GM18519 (cell line): ENCODE measurements at regions not wholly inside any gene's neighbourhood (a gene's known extent, or its start where the extent isn't known, plus 50 kb on each side); places are given as distances from the start of the nearest gene placed in this dataset.

Experiments used
- ATAC-seq: cut with Tn5 transposase; IDR thresholded peaks from one replicate; pipeline ENCODE4 v1.9.1; 2021; ENCODE audit warnings: mild to moderate bottlenecking, moderate library complexity; ENCODE audit not compliant: unreplicated experiment, low FRiP score

DNA sequence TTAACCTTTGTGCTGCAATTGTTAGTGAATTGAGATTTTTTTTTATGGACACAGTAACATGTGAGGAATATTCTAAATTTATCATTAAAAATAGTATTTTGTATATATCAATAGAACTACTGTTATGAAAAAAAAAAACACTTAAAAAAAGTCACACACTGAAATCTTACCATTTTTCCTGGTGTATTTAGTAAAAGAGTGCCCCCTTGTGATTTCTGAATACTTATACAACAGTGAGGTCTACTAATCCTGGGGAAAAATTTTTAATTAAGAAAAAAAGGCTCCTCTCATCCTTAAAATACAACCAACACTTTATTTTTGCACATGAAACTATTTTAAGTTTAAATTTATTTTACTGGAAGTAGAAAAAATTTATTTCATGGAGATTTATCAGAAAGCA, 56.4 kb upstream of the SPOCK3 start:
- ATAC-seq = no peak

DNA sequence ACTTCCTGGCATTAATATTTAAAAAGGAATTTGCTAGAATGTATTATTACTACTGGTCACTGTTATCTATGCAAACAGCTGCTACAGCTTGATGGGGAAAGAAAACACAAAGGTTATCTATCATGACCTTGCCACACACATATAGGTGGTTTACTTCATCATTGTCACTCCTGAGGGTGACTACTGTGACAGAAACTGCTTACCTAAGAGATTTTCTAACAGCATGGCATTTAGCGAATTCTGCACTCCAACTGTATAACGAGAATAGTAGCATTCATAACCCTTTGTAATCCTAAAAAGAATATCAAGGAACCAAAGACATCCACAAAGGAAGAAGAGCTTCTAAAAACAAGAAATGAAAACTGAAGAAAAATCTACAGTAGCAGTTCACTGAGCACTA, 74.6 kb upstream of the SPOCK3 start:
- no peak for ATAC-seq

DNA sequence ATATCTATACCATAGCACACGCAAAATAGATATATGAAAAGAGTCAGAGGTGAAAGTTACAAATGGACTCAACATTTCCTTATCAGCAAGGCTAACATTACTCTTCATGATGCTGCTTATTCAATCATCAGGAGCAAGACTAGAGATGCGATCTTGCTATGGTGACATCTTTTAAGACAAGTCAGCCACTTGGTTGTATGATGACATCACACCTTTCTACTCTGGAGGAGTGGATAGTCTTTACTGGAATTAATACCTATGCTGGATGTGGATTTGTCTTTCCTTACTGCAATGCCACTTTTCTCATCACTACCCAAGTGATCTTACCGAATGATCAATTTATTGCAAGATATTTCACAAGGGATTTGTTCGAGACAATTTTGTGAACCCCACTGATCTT, 87.0 kb upstream of the SPOCK3 start:
- no peak for ATAC-seq

DNA sequence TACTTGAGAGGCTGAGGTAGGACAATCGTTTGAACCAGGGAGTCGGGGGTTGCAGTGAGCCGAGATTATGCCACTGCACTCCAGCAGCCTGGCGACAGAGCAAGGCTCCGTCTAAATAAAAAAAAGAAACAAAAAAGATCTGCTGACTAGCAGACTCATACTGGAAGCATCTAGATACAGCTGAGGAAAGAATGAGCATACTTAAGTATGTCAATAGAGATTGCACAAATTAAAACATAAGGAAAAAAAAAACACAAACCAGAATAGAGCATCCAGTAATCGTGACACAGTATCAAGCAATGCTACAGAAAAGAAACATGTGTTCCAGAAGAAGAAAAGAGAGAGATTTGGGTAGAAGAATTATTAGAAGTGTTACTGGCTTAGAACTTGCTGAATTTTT, 105.5 kb upstream of the SPOCK3 start:
- ATAC-seq = no peak

DNA sequence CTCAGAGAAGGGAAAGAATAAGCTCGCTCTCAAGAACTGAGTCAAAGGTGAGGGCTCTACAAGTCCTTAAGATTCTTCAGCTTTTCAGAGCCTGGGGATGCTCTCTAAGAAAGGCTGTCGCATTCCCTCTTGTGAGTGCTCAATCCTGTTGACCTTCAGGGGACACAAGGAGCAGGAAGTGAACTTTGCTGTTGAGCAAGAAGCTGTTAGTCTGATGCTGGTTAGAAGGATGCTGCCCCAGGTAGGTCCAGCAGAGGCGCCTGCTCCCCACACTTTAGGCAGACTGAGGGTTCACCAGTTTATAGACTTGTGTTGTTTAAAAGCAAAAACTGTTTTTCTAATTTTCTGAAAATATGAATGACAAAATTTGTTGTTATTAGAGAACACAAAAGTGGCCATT, 125.4 kb upstream of the SPOCK3 start:
- no peak for ATAC-seq

DNA sequence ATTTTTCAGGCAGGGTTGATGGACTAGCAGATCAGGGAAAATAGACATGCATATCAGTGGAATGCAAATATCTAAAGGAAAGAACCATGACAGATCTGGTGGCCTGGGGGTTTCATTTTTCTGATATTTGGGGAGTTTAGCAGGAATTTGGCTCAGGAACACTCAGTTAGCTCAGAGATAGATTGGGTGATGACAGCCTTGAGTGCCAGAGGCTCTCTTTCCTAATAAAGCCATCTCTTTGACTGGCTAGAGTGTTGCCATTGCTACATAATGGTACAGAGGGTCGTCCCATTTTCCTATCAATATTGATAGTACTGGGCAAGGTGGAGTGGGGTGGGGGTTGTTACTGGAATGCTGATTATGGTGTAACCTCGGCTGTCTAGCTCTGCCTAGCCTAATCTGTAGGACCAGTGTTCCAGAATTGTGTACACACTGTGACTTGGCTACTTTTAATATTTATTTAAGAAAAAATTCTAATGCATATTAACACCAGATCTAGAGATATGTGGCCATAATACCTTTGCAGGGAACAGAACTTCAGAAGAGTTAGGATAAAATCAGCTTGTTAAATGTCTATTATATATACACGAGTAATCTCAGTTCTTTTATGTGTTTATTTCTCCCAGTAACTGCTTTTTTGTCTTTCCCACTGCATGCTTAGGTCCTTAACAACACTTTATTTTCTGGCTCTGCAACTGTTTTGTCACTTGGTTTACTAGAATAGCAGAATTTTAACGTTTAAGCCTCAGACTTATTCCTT, 145.0 kb upstream of the SPOCK3 start:
- no peak for ATAC-seq

DNA sequence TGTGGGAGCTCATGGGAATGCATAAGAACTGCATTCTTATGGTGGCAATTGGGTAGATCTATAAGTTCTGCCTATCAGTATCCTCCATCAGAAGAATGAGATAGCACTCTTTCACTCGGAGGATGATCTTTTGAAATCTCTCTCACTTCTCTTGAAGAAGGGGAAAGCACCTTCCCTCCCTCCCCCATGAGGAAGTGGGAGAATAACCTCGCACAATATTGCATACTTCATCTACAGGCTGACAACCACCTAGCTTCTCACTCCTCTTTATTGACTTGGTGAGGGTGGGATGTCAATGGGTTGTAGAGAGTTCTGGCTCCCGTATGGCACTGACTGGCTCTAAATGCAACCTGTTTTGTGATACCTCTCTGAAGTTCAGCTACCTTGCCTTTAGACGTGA, 146.7 kb upstream of the SPOCK3 start:
- no peak for ATAC-seq

DNA sequence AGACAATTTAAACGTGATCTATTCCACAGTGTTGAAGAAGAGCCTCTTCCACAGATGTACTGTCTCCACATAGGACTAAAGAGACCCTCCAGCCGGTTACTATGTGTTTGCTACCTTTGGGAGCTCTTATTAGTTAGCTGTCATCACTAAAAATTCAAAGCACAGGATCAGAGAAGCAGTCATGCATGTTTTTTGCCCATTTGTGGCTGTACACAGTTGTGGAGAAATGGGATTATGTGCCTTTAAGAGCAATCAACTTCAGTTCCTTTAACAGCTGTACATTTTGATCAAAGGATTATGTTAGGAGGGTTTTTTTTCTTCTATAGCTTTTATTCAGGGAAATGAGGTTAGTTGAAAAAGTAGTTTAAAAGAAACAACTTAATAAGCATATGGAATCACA, 149.0 kb upstream of the SPOCK3 start:
- ATAC-seq = no peak

DNA sequence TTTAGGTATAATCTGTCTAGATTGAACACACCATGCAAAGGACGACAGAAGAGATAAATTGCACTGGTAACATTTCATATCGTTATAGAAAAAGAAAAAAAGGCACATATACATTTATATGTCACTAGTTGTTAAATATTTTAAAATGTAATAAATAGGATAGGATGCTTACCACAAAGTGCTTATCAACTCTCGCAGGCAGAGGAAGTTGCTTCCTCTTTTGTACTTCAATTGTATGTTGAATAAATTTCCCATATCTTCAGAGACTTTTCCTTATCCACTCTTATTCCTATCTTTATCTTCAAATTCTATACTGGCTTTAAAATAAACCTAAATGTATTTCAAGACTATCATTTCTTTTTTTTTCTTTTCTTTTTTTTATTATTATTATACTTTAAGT, 163.3 kb upstream of the SPOCK3 start:
- no peak for ATAC-seq

DNA sequence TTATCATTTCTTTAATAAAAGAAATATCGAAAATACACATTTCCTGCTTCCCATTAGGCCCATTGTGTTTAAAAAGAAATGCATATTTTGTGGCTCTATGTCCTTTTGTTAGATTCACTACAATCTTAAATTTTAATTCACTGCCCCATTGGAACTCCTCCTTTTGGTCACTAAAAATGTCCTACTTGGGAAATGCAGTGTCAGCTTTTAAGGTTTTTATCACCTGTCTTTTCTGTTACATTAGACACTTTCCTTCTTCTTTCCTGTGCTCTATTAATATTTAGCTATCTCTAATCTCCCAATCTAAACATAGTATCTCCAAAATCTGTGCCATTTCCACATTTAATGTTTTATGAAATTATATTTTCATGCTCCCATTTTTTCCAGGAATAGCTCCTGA, 164.9 kb upstream of the SPOCK3 start:
- ATAC-seq = no peak

DNA sequence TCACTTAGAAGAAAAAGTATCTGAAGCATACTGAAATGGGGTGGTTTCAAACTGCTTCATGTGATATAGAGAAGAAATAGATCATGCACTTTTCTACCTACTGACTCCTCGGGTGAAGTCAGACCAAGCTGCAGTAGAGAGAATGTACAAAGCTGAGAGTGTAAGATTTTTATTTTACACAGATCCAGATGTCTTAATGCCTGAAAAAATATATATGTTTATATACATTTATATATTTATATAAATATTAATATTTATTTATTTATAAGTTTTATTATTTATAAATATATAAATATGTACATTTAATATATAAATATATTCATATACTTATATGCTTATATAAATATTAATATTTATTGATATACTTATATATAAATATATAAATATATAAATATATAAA, 171.9 kb upstream of the SPOCK3 start:
- no peak for ATAC-seq

DNA sequence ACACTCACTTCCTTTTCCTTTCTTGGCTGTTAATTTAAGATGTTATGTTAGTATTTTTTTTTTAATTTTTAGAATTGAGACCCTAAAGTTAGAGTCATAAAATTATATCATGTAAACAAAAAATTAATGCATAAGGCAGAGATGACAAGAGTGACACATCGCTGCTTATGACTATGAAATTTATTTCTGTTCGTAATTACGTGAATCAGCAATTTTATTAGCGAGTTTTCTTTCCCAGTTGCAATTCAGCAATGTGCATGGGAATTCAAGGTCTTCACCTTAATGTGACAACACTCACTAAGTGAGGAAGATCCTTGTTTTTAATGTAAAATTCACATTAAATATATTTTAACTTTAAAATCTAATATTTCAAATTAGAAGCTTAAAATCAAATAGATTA, 181.2 kb upstream of the SPOCK3 start:
- no peak for ATAC-seq

DNA sequence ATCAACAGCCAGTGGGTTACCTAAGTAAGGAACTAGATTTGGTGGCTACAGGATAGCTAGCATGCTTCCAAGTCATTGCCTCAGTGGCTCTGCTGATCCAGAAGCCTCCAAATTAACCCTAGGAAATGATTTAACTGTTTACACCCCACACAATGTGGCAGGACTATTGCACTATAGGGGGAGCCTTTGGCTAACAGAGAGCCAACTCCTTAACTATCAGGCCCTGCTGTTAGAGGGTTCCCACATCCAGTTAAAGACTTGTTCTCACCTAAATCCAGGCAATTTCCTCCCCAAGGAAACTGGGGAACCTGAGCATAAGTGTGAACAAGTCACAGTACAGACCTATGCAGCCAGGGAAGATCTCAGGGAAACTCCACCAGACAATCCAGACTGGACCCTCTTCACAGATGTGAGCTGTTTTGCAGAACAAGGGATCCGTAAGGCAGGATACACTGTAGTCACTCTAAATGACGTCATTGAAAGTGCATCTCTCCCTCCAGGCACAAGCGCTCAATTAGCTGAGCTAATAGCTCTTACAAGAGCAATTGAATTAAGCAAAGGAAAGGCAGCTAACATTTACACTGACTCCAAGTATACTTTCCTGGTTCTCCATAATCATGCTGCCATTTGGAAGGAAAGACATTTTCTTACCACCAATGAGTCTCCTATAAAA, 185.3 kb upstream of the SPOCK3 start:
- ATAC-seq = no peak

DNA sequence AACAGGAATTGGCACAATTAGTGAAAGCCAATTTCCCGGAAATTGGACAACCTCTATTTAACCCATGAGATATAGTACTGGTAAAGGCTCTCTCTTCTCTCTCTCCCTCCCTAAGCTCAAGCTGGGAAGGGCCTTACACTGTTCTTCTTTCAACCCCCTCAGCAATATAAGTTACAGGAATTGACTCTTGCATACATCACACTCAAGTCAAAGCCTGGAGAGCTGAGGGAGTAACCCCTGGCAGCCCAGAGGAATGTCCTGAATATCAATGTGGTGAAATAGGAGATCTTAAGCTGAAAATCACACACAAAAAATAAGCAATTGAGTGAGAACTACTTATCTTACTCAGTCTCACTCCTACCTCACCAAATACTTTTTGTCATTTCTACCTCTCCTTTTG, 186.9 kb upstream of the SPOCK3 start:
- ATAC-seq = no peak

DNA sequence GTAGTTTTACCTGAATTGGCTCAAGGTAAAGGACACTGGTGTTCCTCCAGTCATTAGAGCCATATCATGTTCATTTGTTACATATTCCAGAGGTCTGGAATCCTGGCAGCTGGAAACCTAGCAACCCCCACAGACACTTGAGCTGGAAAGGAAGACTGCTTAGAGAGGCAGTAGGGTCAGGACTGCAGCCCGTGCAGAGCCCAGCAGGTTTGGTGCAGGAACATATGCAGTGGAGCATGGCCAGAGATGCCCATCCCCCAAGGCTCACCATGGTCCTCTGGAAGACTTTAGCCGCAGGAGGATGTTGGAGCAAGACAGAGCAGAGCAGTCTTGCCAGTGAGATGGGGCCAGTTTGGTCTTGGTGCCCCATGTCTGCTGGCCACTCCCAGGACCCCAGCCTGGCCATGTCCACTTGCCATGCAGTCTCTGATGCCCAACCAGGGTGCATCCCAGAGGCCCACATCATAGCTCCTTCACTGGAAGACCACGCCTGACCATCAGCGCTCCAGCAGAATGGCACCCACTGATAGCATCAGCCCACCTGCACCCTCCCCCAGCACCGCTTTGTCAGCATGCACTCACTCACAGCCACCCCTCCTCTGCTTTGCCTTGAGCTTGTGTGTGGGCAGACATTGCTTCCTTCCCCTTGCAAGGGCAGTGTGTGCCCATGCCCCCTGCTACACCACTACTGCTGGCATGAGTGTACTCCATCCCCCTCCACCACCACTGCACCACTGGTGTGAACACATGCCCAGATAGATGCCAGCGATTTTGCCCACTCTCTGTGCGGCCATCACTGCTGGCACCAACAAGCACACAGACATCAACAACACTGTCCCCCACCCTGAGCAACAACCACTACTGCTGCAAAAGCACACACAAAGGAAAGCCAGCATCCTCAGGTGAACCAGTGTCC, 190.3 kb upstream of the SPOCK3 start:
- no peak for ATAC-seq

DNA sequence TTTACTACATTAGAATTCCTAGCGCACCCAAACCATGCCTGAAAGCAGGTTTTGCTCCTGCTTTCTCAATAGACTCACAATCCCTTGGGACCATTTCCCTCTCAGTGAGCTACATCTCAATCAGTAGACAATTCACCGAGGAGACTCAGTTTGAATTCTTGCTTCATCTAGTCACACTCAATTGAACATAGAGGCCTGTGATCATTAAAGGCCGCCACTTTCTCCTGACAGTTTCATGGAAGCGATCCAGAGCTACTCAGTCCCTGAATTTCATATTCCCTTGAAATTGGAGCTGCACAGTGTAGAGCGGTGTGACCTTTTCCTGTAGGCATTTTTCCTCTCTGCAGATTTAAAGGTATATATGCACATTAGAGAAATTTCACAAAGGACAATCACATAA, 193.9 kb upstream of the SPOCK3 start:
- ATAC-seq = no peak

DNA sequence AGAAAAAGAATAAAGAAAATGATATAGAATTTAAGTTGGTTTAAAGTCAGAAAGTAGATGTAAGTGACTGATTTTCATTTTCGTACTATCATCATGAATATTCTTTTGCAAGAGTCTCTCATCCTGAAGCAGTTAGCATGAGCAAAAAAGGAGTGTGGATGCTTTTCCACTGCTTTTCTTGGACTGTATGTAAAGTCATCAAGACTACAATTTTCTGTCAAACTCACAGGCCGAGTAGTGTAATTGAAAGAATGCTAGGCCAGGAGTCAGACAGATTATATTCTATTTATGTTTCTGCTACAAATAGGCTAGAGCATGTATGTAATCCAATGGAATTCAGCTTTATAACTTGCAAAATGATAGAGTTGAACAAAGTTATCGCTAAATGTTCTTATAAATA, 197.1 kb upstream of the SPOCK3 start:
- ATAC-seq = no peak

DNA sequence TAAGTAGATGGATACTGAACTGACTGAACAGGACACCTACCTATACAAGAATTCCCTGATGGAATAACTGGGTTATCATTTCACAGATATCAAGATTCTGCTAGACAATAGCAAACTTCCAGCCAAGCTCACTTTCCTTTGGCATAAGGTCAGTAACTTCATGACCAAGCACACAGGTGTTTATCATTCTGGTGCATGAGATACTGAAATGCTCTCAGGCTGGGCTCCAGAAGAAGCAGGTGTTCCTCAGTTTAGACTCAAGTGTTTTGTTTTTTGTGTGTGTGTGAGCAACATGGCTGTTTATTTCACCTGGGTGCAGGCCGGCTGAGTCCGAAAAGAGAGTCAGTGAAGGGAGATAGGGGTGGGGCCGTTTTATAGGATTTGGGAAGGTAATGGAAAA, 201.5 kb upstream of the SPOCK3 start:
- ATAC-seq = no peak

DNA sequence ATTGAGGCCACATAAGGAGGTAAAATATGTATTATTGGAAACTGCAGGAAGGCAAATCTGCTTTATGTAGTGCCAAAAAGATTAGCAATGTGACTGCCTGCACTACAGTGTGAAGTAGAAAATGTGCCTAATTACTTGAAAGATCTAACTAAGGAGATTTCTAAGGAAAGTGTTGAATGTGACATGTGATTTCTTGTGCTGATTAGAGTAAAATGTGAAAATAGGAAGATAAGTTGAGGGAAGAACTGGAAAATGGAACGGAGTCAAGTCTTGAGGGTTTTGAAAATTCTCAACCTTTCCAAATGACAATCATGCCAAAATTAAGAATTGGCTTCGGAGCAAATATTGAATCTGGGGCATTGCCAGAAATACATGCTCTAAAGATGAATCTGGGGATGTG, 209.5 kb upstream of the SPOCK3 start:
- no peak for ATAC-seq

DNA sequence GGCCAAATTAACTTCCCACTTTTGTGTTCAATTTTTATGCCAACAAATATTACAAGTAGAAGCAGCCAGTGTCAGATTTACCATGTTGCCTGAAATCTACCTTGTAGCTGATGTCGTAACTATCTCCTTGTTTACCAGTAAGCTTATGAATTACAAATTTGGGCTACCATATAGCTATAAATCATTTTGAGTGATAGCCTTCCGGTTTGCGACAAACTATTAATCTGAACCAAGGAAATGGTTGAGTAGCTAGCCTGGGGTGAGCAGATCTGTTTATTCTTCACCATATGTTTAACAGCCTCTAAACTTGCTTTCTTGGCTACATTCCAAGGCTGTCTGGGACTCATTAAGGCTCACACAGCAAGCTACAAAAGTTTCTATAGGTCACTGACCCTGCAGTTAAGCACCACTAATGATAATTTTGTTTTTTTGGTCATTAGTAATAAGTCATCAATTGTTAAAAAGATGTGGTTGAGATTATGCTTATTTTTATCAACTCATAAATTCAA, 218.7 kb upstream of the SPOCK3 start:
- ATAC-seq = no peak

DNA sequence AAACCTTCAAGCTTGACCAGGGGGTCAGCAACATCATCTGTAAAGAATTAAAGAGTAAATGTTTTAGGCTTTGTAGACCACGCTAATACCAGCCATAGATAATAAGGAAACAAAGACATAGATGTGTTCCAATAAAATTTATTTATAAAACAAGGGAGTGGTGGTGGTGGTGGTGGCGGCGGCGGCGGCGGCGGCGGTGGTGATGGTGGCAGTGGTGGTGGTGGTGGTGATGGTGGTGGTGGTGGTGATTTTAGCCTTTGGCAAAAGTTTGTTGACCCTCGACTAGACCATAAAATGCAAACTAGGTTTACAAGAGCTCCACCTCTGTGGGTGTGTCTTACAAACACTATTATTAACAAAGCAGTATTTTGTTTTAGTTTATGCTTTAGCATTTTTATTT, 222.3 kb upstream of the SPOCK3 start:
- no peak for ATAC-seq
